ENCODE measurements at regions not wholly inside any gene's neighbourhood (a gene's known extent, or its start where the extent isn't known, plus 50 kb on each side); places are given as distances from the start of the nearest gene placed in this dataset.

GRCh38 chr2:19631871-19632270 is 269.9 kb downstream of the TTC32 start:
- TF ChIP-seq GATA3 (IDR thresholded peaks at IDR 0.05; ENCODE audit: low read depth, low read length), result no peak
- no peak for TF ChIP-seq GATA2 (IDR thresholded peaks at IDR 0.05; ENCODE audit: low read depth, low read length)
